GM19025 (cell line): ENCODE measurements at regions not wholly inside any gene's neighbourhood (a gene's known extent, or its start where the extent isn't known, plus 50 kb on each side); places are given as distances from the start of the nearest gene placed in this dataset.

Experiments used
- ATAC-seq: cut with Tn5 transposase; IDR thresholded peaks from one replicate; pipeline ENCODE4 v1.9.1; 2021; ENCODE audit warnings: mild to moderate bottlenecking, low read depth, moderate library complexity; ENCODE audit not compliant: unreplicated experiment

- ATAC-seq, result no peak
Measured at GRCh38 chr6:21539621-21540100, 53.9 kb upstream of the SOX4 start.
